Liver (tissue), 8 donors: ENCODE measurements at regions not wholly inside any gene's neighbourhood (a gene's known extent, or its start where the extent isn't known, plus 50 kb on each side); places are given as distances from the start of the nearest gene placed in this dataset.

Experiments used
- DNase-seq: peaks from one replicate; pipeline ENCODE4 v3.0.0-alpha.2; 2017; ENCODE audit warnings: low spot score
- H3K27ac ChIP-seq, 2 donors: one replicate each; pipeline ENCODE4 v1.7.0; 2013; ENCODE audit warnings: inconsistent platforms in 2 of 2, low read length in 2 of 2, control low read depth in 1 of 2, low read depth in 1 of 2, mild to moderate bottlenecking in 1 of 2
- H3K27me3 ChIP-seq, 4 donors: one replicate each; pipeline versions ENCODE4 v1.6.1 to v1.7.0; 2013; ENCODE audit warnings: low read length in 3 of 4, inconsistent platforms in 1 of 4, mild to moderate bottlenecking in 1 of 4, moderate library complexity in 1 of 4; ENCODE audit not compliant: control insufficient read depth in 4 of 4, insufficient read depth in 4 of 4
- H3K36me3 ChIP-seq, 4 donors: one replicate each; pipeline versions ENCODE4 v1.6.1 to v1.7.0; 2013; ENCODE audit warnings: low read length in 3 of 4, mild to moderate bottlenecking in 3 of 4, low read depth in 1 of 4, moderate library complexity in 1 of 4; ENCODE audit not compliant: control insufficient read depth in 4 of 4, insufficient read depth in 3 of 4
- H3K4me1 ChIP-seq, 4 donors: one replicate each; pipeline versions ENCODE4 v1.6.1 to v1.7.0; 2013; ENCODE audit warnings: low read length in 3 of 4, mild to moderate bottlenecking in 3 of 4, moderate library complexity in 1 of 4; ENCODE audit not compliant: control insufficient read depth in 4 of 4, insufficient read depth in 4 of 4
- H3K4me3 ChIP-seq, 3 donors: one replicate each; pipeline versions ENCODE4 v1.6.1 to v1.7.0; 2013; ENCODE audit warnings: low read length in 3 of 3, control low read depth in 1 of 3, low read depth in 1 of 3, mild to moderate bottlenecking in 1 of 3
- H3K9ac ChIP-seq, 2 donors: one replicate each; pipeline ENCODE4 v1.7.0; 2013; ENCODE audit warnings: low read length in 2 of 2, mild to moderate bottlenecking in 2 of 2, moderate library complexity in 2 of 2, control low read depth in 1 of 2, low read depth in 1 of 2
- H3K9me3 ChIP-seq, 4 donors: one replicate each; pipeline versions ENCODE4 v1.6.1 to v1.7.0; 2013; ENCODE audit warnings: low read length in 3 of 4; ENCODE audit not compliant: control insufficient read depth in 4 of 4
- CTCF ChIP-seq: fragments of 150-350 bp; IDR thresholded peaks from 2 replicates; pipeline ENCODE4 v1.5.1; 2017; ENCODE audit warnings: improper control_type of control experiment, low read depth, low read length; ENCODE audit not compliant: missing input control
- EGR1 ChIP-seq, 2 donors: IDR thresholded peaks; 2 replicates each; pipeline ENCODE4 v1.6.1; 2016 to 2018; ENCODE audit warnings: antibody characterized with exemption in 2 of 2, low read depth in 2 of 2
- FOXA1 ChIP-seq: IDR thresholded peaks from 2 replicates; pipeline ENCODE4 v1.6.1; 2016; ENCODE audit warnings: antibody characterized with exemption
- GABPA ChIP-seq, 2 donors: IDR thresholded peaks in 1 of 2; conservative IDR thresholded peaks in 1 of 2; 2 replicates each; pipeline ENCODE4 v1.6.1; 2016; ENCODE audit warnings: antibody characterized with exemption in 2 of 2, mild to moderate bottlenecking in 1 of 2, moderate library complexity in 1 of 2
- HNF4A ChIP-seq, 2 donors: conservative IDR thresholded peaks; 2 replicates each; pipeline ENCODE4 v1.6.1; 2016; ENCODE audit warnings: antibody characterized with exemption in 2 of 2, mild to moderate bottlenecking in 2 of 2
- JUND ChIP-seq, 2 donors: IDR thresholded peaks; 2 replicates each; pipeline ENCODE4 v1.6.1; 2016; ENCODE audit warnings: antibody characterized with exemption in 2 of 2
- NR2F2 ChIP-seq: IDR thresholded peaks from 2 replicates; pipeline ENCODE4 v1.6.1; 2016; ENCODE audit warnings: antibody characterized with exemption
- RAD21 ChIP-seq, 2 donors: IDR thresholded peaks; 2 replicates each; pipeline ENCODE4 v1.6.1; 2016; ENCODE audit warnings: antibody characterized with exemption in 2 of 2, mild to moderate bottlenecking in 2 of 2
- RXRA ChIP-seq, 2 donors: IDR thresholded peaks; 2 replicates each; pipeline ENCODE4 v1.6.1; 2017 to 2018; ENCODE audit warnings: antibody characterized with exemption in 2 of 2, mild to moderate bottlenecking in 1 of 2
- SP1 ChIP-seq: IDR thresholded peaks from 2 replicates; pipeline ENCODE4 v1.6.1; 2018; ENCODE audit warnings: antibody characterized with exemption, mild to moderate bottlenecking
- TAF1 ChIP-seq: conservative IDR thresholded peaks from 2 replicates; pipeline ENCODE4 v1.6.1; 2016; ENCODE audit warnings: antibody characterized with exemption, mild to moderate bottlenecking
- YY1 ChIP-seq: IDR thresholded peaks from 2 replicates; pipeline ENCODE4 v1.6.1; 2016; ENCODE audit warnings: antibody characterized with exemption, mild to moderate bottlenecking
- WGBS: extraction: QIAGEN DNeasy Blood & Tissue Kit; methylation state at CpG from one replicate; pipeline ENCODE4 v1.1.7; 2013; 5-methylcytosine and 5-hydroxymethylcytosine counted together
- TF ChIP-seq, protein P1 (sequence below): IDR thresholded peaks from 2 replicates; pipeline ENCODE4 v1.6.1; 2016; ENCODE audit warnings: antibody characterized with exemption, mild to moderate bottlenecking
- TF ChIP-seq, protein P2 (sequence below): IDR thresholded peaks from 2 replicates; pipeline ENCODE4 v1.6.1; 2016; ENCODE audit warnings: antibody characterized with exemption
- TF ChIP-seq, protein P3 (sequence below): IDR thresholded peaks from 2 replicates; pipeline ENCODE4 v1.6.1; 2016; ENCODE audit warnings: antibody characterized with exemption
- TF ChIP-seq, protein P4 (sequence below): IDR thresholded peaks from 2 replicates; pipeline ENCODE4 v1.6.1; 2016; ENCODE audit warnings: antibody characterized with exemption
- donor health status: healthy.
- donor health status: healthy.
- donor health status: healthy.
- donor health status: healthy.
- donor health status: healthy.

GRCh38 chr6:18632670-18633410 lies 245.7 kb downstream of the RNF144B start:
- Histone ChIP-seq H3K36me3 (no peaks in the 10 kb centered on the region), H3K27me3 (no peaks in the 10 kb centered on the region), H3K9ac (no peak overlapping the region), H3K27ac (no peak overlapping the region), H3K9me3 (no peaks in the 10 kb centered on the region), H3K4me1 (no peaks in the 10 kb centered on the region), H3K4me3 (no peak overlapping the region)
- no peak for TF ChIP-seq FOXA1
- TF ChIP-seq GABPA (IDR thresholded peaks at IDR 0.05 in 1 of 2, conservative IDR thresholded peaks at IDR 0.05 in 1 of 2): no peak
- TF ChIP-seq SP1: no peak
- no peak for TF ChIP-seq RAD21 (IDR thresholded peaks at IDR 0.05)
- no peak for TF ChIP-seq CTCF
- no peak for TF ChIP-seq RXRA (IDR thresholded peaks at IDR 0.05)
- no peak for TF ChIP-seq TAF1
- TF ChIP-seq, protein P1, sequence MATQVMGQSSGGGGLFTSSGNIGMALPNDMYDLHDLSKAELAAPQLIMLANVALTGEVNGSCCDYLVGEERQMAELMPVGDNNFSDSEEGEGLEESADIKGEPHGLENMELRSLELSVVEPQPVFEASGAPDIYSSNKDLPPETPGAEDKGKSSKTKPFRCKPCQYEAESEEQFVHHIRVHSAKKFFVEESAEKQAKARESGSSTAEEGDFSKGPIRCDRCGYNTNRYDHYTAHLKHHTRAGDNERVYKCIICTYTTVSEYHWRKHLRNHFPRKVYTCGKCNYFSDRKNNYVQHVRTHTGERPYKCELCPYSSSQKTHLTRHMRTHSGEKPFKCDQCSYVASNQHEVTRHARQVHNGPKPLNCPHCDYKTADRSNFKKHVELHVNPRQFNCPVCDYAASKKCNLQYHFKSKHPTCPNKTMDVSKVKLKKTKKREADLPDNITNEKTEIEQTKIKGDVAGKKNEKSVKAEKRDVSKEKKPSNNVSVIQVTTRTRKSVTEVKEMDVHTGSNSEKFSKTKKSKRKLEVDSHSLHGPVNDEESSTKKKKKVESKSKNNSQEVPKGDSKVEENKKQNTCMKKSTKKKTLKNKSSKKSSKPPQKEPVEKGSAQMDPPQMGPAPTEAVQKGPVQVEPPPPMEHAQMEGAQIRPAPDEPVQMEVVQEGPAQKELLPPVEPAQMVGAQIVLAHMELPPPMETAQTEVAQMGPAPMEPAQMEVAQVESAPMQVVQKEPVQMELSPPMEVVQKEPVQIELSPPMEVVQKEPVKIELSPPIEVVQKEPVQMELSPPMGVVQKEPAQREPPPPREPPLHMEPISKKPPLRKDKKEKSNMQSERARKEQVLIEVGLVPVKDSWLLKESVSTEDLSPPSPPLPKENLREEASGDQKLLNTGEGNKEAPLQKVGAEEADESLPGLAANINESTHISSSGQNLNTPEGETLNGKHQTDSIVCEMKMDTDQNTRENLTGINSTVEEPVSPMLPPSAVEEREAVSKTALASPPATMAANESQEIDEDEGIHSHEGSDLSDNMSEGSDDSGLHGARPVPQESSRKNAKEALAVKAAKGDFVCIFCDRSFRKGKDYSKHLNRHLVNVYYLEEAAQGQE: no peak
- TF ChIP-seq JUND (IDR thresholded peaks at IDR 0.05): peak in 1 of 2 donors; percentile 76
- no peak for TF ChIP-seq YY1
- TF ChIP-seq, protein P2, sequence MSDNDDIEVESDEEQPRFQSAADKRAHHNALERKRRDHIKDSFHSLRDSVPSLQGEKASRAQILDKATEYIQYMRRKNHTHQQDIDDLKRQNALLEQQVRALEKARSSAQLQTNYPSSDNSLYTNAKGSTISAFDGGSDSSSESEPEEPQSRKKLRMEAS: no peak
- TF ChIP-seq, protein P3, sequence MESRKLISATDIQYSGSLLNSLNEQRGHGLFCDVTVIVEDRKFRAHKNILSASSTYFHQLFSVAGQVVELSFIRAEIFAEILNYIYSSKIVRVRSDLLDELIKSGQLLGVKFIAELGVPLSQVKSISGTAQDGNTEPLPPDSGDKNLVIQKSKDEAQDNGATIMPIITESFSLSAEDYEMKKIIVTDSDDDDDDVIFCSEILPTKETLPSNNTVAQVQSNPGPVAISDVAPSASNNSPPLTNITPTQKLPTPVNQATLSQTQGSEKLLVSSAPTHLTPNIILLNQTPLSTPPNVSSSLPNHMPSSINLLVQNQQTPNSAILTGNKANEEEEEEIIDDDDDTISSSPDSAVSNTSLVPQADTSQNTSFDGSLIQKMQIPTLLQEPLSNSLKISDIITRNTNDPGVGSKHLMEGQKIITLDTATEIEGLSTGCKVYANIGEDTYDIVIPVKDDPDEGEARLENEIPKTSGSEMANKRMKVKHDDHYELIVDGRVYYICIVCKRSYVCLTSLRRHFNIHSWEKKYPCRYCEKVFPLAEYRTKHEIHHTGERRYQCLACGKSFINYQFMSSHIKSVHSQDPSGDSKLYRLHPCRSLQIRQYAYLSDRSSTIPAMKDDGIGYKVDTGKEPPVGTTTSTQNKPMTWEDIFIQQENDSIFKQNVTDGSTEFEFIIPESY: no peak
- TF ChIP-seq, protein P4, sequence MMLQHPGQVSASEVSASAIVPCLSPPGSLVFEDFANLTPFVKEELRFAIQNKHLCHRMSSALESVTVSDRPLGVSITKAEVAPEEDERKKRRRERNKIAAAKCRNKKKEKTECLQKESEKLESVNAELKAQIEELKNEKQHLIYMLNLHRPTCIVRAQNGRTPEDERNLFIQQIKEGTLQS: no peak
- TF ChIP-seq EGR1 (IDR thresholded peaks at IDR 0.05; ENCODE audit: low read depth in 2 of 2): no peak
- peak in 1 of 2 donors; percentile 27 for TF ChIP-seq HNF4A (conservative IDR thresholded peaks at IDR 0.05)
- no peak for TF ChIP-seq NR2F2
- no peak for DNase-seq
- WGBS: 54% methylated on average over 4 of the region's 4 CpGs
